Retinal pigment epithelial cell (primary cell): ENCODE measurements at regions not wholly inside any gene's neighbourhood (a gene's known extent, or its start where the extent isn't known, plus 50 kb on each side); places are given as distances from the start of the nearest gene placed in this dataset.

Experiments used
- DNase-seq: peaks from one replicate; pipeline ENCODE4 v3.0.0-alpha.2; 2010; ENCODE audit warnings: low read depth
- H3K4me3 ChIP-seq: 2 replicates; pipeline ENCODE4 v1.5.1; 2011; ENCODE audit warnings: mild to moderate bottlenecking, low read length, control low read depth, moderate library complexity
- CTCF ChIP-seq: conservative IDR thresholded peaks from 2 replicates; pipeline ENCODE4 v1.5.1; 2011; ENCODE audit warnings: low read depth, low read length, control low read depth, inconsistent platforms

GRCh38 chr4:23233596-23233995, 540.9 kb downstream of the GBA3 start:
- no peak overlapping the region for H3K4me3 ChIP-seq
- no peak for TF ChIP-seq CTCF
- no peak for DNase-seq

GRCh38 chr4:23232987-23233386, 540.2 kb downstream of the GBA3 start:
- DNase-seq, result no peak
- H3K4me3 ChIP-seq, result no peak overlapping the region
- no peak for TF ChIP-seq CTCF

- TF ChIP-seq CTCF, result no peak
Observed at GRCh38 chr4:23225564-23225963, 532.8 kb downstream of the GBA3 start.

GRCh38 chr4:23224684-23225420, 532.1 kb downstream of the GBA3 start:
- DNase-seq, result no peak
- no peak overlapping the region for H3K4me3 ChIP-seq
- TF ChIP-seq CTCF, result no peak

More at GRCh38 chr4:23225564-23225963, 532.8 kb downstream of the GBA3 start:
- no peak for DNase-seq
- H3K4me3 ChIP-seq, result no peak overlapping the region

- DNase-seq, result no peak
- TF ChIP-seq CTCF, result no peak
- no peak overlapping the region for H3K4me3 ChIP-seq
Observed at GRCh38 chr4:23220911-23221310, 528.2 kb downstream of the GBA3 start.

GRCh38 chr4:23219779-23220408, 527.2 kb downstream of the GBA3 start:
- no peak overlapping the region for H3K4me3 ChIP-seq
- DNase-seq, result no peak

More at GRCh38 chr4:23219779-23220408, 527.2 kb downstream of the GBA3 start:
- TF ChIP-seq CTCF, result no peak
